GM18511 (cell line): ENCODE measurements at regions not wholly inside any gene's neighbourhood (a gene's known extent, or its start where the extent isn't known, plus 50 kb on each side); places are given as distances from the start of the nearest gene placed in this dataset.

ENCODE experiments used
- ATAC-seq: cut with Tn5 transposase; IDR thresholded peaks from one replicate; pipeline ENCODE4 v1.9.1; 2021; ENCODE audit warnings: mild to moderate bottlenecking, moderate library complexity; ENCODE audit not compliant: unreplicated experiment

DNA sequence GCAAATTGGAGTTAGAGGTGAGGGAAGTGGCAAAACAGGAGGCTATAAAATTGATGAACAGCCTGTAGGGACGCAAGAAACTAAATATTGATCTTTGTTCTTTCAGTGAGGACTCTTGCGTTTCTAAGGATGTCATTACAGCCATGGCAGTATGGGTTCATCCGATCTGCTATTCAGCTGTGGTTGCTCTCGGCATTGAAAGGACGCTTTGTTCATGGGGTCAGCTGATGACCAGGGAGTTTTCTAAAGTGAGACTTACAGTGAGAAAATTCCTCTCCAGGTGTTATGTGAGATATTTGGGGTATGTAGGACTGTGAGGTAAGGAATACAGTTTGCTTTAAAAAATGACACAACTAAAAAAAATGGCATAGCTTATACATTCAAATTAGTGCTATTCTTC lies 52.7 kb upstream of the PELI1 start:
- ATAC-seq = no peak

DNA sequence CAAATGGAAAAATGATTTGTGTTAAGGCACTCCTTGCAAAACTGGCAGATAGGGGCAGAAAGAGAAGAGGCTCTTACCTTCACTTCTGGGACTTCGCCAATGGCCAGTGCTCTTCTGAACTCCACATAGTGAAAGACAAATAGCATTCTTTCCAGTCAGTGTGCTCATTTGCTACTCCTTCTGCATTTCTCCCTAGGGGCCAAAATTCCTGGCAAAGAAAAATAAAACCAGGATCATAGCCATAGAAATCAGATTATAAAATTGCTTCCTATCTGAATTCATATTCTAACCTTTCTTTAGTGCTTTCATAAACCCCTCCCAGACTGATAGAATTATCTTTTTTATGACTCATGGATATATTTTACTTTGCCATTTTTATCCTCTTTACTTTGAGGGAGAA lies 56.9 kb upstream of the PELI1 start:
- ATAC-seq = no peak

DNA sequence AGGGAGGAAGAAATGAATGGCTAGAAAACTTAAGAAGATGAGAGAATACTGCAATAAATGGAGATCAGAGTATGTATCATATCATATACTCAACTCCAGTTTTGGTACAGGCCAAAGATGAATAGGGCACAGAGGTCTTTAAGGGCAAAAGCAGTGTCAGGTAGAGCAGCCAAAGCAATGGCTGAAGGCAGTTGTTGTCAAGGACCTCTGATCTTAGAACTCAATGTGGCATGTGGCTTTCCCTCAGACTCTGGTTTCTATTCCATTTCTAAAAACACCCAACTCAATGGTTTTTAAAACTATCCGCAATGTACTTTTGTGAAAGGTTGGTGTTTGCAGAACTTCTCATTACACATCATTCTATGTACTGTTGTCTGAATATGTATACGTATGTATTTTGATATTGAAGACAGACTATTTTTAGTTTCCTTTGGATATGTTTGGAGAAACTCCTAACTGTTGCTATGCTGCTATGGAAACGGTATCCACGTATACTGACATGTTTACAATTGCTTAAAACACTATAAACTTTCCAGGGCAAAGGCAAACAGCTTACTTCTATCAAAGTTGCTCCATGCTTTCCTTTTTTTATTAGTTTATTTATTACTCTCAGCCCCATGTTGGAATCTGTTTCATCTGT lies 58.1 kb upstream of the PELI1 start:
- no peak for ATAC-seq

DNA sequence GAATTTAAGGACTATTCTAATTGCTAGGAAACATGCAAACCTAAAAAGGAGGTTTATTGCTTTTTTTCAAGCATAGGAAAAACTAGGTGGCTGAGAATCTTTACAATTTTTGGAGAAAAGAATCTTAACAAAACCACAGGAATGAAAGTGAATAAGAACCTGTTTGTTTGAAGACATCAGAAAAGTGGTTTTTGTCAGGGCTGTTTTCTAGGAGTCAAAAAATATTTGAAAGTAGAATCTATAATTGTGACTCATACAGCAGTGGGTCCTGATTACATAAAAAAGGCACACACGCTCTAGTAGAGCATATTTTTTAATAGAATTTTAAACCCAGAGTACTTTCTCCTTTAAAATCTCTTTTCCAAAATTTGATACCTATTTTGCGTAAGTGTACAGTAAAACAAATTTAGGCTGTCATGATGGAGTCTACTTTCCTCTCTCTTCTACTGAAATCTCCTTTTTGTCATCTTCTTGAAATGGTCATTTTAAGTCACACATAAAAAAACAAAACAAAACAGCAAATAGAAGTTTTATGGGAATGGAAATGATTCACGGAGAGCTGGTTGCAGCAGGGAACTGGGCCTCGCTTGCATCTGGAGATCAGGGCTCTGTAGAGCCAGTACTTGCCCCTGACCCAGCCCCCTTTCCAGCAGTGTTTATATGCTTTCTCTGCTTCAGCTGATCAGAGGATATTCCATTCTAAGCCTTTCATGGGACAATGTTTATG lies 59.1 kb upstream of the PELI1 start:
- ATAC-seq = no peak

DNA sequence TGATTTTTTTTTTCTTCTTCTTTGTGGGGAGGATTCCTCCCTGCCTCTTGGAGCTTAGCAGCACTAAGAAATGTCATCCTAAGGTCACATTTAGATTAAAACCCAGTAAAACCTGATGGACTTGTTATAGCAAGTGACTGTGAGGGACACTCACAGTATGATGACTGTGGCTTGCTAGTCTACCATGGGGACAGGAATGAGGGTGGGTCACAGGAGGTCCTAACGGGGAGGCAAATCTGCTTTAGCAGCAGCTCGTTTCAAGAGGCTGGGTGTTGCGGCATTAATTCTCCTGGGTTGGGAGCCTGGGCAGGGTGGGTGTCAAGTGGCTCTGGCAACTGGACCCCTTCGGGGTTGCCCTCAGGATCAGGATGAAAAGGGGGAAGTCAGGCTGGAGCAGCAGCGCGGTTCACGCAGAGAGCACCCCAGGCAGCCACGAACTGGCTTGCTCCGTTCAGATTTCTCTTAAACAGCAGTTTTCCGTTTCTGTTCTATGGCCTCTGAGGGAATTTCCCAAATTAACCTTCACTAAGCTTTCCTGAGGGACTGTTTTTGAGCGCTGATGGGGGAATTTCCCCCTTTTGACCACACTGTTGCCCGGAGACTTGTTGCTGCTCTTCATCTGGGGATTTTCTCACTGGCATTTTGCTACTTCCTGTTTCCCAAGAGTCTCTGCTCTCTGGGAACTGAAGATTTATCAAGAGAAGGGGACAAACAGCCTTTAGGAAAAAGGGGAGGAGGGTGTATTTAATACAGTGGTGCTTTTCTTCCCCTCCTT lies 59.8 kb upstream of the PELI1 start:
- peak; percentile 73 for ATAC-seq

DNA sequence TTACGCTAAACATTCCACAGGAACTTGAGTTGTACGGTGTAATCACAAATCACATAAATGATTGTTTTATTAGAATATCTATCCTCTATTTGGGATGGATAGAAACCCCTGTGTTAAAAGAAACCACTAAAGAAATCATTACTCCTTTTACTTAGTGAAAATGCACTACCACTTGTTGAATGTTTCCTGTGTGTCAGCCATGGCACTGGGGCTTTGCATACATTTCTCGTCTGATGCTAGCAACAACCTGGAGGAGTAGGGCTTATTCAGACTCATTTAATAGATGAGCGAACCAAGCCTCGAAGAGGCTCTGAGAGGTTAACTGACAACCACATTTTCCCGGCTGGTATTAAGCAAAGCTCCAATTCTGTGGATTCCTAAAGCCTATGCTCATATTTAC lies 60.5 kb upstream of the PELI1 start:
- ATAC-seq = no peak

DNA sequence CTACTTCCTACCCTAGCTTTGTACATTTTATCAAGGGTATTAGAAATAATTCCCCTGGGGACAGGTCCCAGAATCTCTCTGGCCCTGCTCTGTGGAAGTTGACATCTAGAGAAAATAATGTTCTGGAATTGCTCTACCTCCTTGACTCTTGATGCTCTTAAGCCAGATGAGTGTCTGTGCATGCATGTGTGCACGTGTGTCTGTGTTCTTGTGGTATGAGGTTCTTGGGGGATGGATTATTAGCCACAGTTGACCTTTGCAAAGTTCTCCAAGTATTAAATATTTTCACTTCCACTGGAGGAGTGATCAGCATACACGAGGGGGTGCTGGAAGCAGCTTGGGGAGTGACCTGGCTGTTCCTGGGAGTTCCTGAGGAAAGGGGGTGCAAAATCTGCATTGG lies 61.2 kb upstream of the PELI1 start:
- ATAC-seq = no peak

DNA sequence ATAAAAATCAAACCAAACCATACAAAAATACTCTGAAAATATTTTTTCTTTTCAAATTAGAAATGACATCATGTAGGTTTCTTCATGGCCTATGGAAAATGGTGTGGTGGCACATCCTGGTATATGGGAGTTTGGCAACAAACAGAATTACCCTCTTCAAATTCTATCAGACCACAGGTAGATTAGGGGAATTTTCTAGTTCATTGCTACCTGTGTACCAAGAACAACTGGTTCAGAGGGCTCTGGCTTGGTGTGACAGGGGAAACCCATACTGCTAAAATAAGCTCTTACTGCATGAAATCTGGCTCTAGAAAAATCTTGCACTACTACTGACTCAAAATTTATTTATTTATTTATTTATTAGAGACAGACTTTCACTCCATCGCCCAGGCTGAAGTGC lies 63.4 kb upstream of the PELI1 start:
- ATAC-seq = no peak

DNA sequence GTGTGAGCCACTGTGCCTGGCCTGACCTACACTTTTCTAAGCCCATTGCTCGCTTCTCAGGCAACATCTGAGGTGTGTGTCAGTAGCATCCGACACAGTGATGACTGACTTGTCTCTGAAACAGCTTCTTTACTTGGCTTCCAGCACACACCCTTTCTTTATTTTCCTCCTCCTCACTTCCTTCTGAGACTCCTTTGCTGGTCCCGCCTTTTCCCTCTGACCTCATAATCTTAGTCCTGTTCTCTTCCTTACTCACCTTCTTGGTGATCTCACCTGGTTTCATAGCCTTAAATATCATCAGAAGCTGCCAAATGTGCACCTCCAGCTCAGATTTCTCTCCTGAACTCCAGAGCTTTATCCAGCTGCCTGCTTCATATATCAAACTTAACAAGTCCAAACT lies 66.6 kb upstream of the PELI1 start:
- no peak for ATAC-seq

DNA sequence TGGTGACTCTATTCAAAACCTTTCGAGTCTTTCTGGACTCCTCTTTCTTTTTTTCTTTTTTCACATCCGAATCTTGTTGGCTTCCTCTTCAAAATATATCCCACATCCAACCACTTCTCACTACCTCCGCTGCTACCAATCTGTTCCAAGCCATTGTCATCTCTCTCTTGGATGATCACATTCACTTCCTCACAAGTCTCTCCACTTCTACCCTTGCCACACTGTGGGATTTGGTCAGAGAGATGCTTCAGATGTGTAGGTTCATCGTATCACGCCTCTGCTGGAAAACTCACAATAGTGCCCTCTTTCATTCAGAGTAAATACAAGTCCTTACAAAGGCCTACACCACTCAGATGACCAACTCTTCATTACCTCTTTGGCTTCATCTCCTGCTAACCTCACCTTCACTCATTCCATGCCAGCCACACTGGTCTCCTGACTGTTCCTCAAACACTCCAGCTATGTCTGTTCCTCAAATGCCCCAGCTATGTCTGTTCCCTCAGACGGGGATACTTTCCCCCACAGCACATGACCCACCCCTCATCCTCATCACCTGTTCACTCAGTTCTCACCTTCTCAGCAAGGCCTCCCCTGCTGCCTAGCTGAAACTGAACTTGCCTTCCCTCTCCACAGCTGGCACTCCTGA lies 67.2 kb upstream of the PELI1 start:
- ATAC-seq = no peak

DNA sequence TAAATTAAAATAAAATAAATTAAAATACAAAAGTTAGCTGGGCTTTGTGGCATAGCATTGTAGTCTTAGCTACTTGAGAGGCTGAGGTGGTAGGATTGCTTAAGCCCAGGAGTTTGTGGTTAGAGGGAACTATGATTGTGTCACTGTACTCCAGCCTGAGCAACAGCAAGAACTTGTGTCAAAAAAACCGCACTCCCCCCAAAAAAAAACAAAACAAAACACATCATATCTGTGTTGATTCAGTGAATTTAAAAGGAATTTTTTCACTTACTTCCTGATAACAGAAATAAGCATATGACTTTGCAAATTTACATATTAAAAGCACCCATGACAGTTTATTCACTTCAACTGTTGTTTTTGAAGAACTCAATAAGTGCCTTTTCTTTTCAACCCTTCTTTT lies 68.1 kb upstream of the PELI1 start:
- ATAC-seq = no peak

DNA sequence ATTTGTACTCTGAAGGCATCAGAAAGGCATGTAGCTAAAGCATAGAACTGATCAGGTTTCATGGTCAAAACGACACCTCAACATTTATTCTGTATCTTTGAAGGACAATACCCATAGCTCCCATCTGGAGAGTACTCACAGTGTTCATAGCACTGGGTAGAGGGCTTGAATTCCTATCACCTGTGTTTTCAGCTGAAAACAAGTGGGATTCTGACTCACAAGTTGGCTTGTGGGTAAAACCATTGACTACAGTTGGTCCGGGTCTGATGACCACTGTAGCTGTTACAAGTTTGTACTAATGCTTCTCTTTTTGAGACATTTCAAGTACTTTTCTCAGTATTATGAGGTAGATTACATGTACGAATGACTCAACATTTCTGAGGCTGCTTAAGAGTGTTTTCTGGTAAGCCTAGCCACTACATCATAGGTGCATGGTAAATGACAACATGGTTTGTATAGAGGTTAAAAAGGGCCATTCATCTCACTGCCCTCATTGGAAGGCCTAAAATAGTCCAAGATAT lies 68.6 kb upstream of the PELI1 start:
- peak; percentile 26 for ATAC-seq

DNA sequence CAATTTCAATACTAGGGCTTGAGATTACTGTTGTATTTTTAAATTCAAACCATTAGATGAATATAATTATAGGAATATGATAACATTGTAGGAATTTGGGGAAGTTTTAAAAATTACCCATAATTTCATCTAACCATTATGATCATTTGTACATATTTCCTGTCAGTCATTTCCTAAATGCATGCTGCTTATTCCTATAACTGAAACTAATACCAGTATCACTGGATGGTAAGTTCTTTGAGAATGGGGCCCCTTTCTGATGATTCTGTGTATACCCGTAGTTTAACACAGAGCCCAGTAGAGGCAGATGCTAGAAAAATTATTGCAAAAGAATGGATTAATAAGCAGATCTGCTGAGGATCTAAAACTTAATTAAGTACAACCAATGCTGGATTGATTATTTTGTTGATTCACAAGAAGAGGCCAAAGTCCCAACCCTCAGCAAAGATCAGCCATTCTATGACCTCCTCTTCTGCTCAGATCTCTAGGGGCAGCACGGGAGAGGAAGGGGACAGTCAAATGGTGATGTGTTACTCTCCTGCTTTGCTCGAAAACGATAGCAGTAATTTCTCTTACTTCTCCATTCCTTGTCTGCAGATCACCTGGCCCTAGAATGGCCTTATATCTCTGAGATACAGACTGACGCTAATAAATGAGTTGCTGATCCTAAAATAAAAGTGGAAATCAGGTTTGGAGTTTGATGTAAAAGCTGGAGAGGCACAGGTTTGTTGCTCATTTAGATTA lies 69.5 kb upstream of the PELI1 start:
- ATAC-seq = peak; percentile 45

DNA sequence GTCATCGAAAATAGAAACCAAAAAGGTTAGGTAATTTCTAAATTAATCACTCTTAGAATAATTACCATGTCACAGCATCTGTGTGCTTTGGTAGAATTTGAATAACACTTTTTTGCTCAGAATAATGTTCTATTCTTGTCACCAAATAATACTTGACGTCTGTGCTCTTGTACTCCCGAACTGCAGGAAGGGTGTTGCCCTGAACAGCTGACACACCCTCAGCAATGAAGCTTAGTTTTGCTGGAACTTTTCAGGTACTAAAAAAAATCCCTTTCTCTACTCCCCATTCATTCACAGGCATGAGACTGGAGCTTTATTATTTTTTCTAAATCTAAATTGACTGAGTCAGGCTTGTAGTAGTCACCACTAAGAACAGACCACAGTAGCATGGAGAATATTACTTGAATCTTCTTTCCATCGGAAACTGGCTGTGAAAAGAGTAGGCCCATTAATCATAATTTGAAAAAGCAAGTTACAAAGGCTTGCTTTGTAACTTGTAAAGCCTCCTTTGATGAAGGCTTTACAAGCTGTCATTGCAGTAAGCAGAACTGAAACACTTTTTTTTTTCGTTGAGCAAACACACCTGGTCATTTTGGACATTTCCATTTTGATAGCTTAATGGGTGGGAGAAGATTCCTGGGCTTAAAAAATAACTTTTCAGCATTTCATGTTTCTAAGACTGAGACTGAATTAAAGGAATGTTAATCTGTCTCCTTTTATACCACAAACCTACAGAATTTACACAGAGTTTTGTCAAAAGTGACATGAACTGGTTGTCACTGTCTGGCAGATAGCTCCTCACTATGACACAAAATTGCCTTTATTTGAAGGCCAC lies 70.3 kb upstream of the PELI1 start:
- peak; percentile 66 for ATAC-seq

DNA sequence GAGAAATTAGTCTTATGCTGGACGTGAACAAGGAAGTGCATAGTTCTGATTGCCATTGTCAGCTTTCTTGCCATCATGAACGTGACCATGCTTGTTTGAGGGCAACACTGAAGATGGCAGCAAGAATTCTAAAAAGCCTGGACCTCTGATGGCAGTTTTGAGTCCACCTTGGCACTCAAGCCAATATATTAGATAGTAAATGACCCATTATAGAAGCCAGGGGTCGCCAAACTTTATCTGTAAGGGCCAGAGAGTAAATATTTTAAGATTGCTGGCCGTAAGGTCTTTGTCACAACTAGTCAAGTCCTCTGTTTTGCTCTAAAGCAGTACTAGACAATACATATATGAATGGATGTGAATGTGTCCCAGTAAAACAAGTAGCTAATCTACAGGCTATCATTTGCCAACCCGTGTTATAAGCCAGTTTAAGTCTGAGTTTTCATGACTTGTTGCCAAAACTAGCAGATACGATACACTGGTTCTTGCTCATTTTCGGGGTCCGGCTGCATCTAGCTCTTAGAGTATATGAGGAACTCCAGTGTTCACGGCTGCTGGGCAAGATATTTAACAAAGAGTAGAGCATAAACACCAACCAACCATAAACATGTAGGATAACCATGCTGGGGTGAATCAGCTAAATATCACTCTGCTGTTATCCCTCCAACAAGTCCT lies 73.1 kb upstream of the PELI1 start:
- ATAC-seq = no peak

DNA sequence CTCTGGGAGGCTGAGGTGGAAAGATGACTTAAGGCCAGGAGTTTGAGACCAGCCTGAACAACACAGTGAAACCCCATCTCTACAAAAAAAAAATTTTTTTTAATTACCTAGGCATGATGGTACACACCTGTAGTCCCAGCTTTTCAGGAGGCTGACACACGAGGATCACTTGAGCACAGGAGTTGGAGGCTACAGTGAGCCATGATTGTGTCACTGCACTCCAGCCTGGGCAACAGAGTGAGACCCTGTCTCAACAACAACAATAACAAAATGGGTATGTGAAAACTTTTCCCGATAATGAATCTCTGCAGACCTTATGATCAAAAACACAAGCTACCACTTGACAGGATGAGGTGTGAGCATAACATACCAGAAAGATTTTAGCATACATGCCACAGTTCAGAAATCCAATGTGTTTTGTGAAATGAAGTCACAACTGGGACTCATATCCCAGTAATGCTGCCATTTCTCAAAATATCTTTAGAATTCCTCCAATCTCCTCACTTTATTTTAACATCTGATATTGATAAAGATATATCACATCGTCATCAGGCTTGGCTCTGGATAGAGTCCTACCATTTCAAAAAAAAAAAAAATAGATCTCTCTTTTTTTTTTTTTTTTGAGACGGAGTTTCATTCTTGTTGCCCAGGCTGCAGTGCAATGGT lies 74.0 kb upstream of the PELI1 start:
- ATAC-seq = no peak

DNA sequence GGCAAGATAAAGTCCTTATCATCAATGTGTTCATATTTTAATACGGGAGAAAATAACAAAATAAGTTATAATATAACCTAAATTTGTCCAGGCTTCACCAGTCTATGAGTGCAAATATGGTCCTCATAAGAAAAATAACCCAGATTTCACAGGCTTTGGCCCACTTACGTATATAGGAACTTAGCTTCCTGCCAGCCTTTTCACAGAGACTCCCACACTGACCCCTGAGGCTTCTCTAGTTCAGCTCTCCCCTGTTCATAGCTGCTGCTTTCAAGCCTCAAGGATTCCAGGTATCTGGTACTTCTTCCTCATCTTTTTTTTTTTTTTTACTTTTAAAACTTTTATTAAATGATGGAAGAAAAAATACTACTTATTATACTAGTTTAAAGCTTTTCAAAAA lies 74.9 kb upstream of the PELI1 start:
- no peak for ATAC-seq

DNA sequence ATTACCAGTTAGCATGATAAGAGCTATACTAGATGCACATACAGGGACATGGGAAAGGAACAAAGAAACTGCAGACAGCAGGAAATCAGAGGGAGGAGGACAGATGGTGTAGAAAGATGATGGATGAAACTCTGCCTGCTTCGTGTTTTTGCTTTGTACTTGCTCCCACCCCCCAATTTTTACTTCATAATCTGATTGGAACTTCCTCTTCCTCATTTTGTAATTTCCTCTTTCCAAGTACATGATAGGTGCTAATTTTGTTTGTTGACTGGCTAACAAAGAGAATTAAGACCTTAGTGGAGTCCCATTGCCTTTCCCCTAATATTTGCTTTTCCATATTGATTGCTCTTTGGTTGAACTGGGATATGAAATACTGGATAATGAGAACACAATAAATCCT lies 76.0 kb upstream of the PELI1 start:
- no peak for ATAC-seq
